MCF 10A (cell line): ENCODE measurements at regions not wholly inside any gene's neighbourhood (a gene's known extent, or its start where the extent isn't known, plus 50 kb on each side); places are given as distances from the start of the nearest gene placed in this dataset.

Experiments
- BruUV-seq: library from RNA; stranded (reverse); fragments of 400-500 nt; replicated peaks from 2 replicates; lab custom pipeline; 2021; lab: Mats Ljungman, UMichigan
- CTCF ChIA-PET: fragments of 300-600 bp; sonication (Branson Sonifier 250); formaldehyde crosslinking; extraction: SDS; loops from one replicate; lab custom pipeline; 2021; ENCODE audit warnings: antibody characterized with exemption, inconsistent platforms; lab: Yijun Ruan, JAX
- POLR2A ChIA-PET: fragments of 300-600, 350-650 bp; sonication (Branson Sonifier 250); formaldehyde crosslinking; extraction: SDS; loops from one replicate; lab custom pipeline; 2020; ENCODE audit warnings: antibody characterized with exemption, inconsistent platforms; lab: Yijun Ruan, JAX
- DNase-seq: peaks from one replicate; pipeline ENCODE4 v3.0.0-alpha.2; 2018; ENCODE audit not compliant: unreplicated experiment
- H3K27ac Mint-ChIP-seq: one replicate; pipeline ENCODE4 v1.8.0; 2022; ENCODE audit warnings: mild to moderate bottlenecking, low read depth, mixed read lengths; ENCODE audit not compliant: unreplicated experiment
- H3K27me3 Mint-ChIP-seq: one replicate; pipeline ENCODE4 v1.8.0; 2022; ENCODE audit warnings: mixed read lengths; ENCODE audit not compliant: insufficient read depth, unreplicated experiment
- H3K36me3 Mint-ChIP-seq: one replicate; pipeline ENCODE4 v1.8.0; 2022; ENCODE audit warnings: mild to moderate bottlenecking, moderate library complexity, mixed read lengths; ENCODE audit not compliant: insufficient read depth, unreplicated experiment
- H3K4me1 Mint-ChIP-seq: one replicate; pipeline ENCODE4 v1.8.0; 2022; ENCODE audit warnings: mixed read lengths; ENCODE audit not compliant: insufficient read depth, unreplicated experiment
- H3K4me3 Mint-ChIP-seq: one replicate; pipeline ENCODE4 v1.8.0; 2022; ENCODE audit warnings: mild to moderate bottlenecking, moderate library complexity, mixed read lengths; ENCODE audit not compliant: unreplicated experiment
- H3K9me3 Mint-ChIP-seq: one replicate; pipeline ENCODE4 v1.8.0; 2022; ENCODE audit warnings: mixed read lengths; ENCODE audit not compliant: unreplicated experiment
- CTCF ChIP-seq: fragments of 200-600 bp; IDR thresholded peaks from one replicate; pipeline ENCODE4 v1.8.0; 2022; ENCODE audit warnings: antibody characterized with exemption, mild to moderate bottlenecking; ENCODE audit not compliant: unreplicated experiment
- intact Hi-C: fragments of 100-400 bp; cut with micrococcal nuclease; formaldehyde crosslinking; loops from 2 replicates; pipeline ENCODE4 v1.14.1; 2022

DNA sequence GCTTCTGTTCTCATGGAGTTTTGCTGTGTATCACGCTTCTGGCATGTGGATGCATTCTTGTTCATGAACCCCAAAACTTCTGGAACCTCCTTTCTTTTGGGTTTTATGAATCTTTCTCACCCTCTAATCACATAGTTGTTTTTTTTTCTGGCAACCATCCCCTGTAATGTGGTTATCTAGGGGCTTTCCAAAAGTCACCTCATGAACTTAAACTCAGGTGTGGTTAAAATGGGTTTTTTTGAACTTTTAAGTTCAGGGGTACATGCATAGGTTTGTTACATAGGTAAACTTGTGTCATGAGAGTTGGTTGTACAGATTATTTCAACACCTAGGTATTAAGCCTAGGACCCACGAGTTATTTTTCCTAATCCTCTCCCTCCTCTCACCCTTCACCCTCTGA, 1099.4 kb upstream of the SLIT2 start:
- Mint-ChIP-seq H3K4me3 (no peak overlapping the region), H3K9me3 (peaks cover 8% of the 10 kb centered on the region), H3K4me1 (no peaks in the 10 kb centered on the region), H3K27ac (no peak overlapping the region), H3K36me3 (peaks cover 6% of the 10 kb centered on the region), H3K27me3 (no peaks in the 10 kb centered on the region)
- DNase-seq = no peak
- ChIA-PET POLR2A (no interaction called here), CTCF (no interaction called here)
- no TSS peak for BruUV-seq
- no peak for TF ChIP-seq CTCF
- intact Hi-C loops = no loop called here

DNA sequence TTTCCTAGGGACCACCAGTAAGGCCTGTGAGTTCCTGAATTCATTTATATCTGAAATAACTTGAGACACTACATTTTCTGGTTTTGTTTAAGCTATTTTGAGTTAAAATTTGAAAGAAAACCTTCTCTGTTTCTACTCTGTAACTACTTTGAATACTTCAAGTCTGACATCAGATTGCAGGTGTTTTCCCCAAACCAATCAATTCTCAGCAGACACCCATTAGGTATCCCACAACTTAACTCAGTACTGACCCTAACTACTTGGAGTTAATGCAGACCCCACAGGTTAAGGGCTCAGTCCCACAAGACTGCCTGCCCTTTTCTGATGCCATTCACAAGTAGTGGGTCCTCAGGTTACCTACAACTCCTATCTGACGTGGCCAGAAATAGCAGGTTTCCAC, 1100.0 kb upstream of the SLIT2 start:
- CTCF ChIA-PET = no interaction called here
- no TSS peak for BruUV-seq
- POLR2A ChIA-PET = no interaction called here
- H3K4me1 Mint-ChIP-seq = no peaks in the 10 kb centered on the region
- H3K36me3 Mint-ChIP-seq = peaks cover 6% of the 10 kb centered on the region
- no peak overlapping the region for H3K4me3 Mint-ChIP-seq
- no peak for TF ChIP-seq CTCF
- no peaks in the 10 kb centered on the region for H3K27me3 Mint-ChIP-seq
- no peak for DNase-seq
- H3K27ac Mint-ChIP-seq = no peak overlapping the region
- intact Hi-C loops = no loop called here
- peaks cover 8% of the 10 kb centered on the region for H3K9me3 Mint-ChIP-seq

- Mint-ChIP-seq H3K36me3 (no peaks in the 10 kb centered on the region), H3K4me3 (no peak overlapping the region), H3K27me3 (no peaks in the 10 kb centered on the region), H3K27ac (no peak overlapping the region), H3K4me1 (no peaks in the 10 kb centered on the region), H3K9me3 (no peaks in the 10 kb centered on the region)
- intact Hi-C loops = no loop called here
- no TSS peak for BruUV-seq
- ChIA-PET CTCF (no interaction called here), POLR2A (no interaction called here)
- no peak for DNase-seq
- TF ChIP-seq CTCF = no peak
Measured at GRCh38 chr4:19146038-19146437, 1105.7 kb upstream of the SLIT2 start.

DNA sequence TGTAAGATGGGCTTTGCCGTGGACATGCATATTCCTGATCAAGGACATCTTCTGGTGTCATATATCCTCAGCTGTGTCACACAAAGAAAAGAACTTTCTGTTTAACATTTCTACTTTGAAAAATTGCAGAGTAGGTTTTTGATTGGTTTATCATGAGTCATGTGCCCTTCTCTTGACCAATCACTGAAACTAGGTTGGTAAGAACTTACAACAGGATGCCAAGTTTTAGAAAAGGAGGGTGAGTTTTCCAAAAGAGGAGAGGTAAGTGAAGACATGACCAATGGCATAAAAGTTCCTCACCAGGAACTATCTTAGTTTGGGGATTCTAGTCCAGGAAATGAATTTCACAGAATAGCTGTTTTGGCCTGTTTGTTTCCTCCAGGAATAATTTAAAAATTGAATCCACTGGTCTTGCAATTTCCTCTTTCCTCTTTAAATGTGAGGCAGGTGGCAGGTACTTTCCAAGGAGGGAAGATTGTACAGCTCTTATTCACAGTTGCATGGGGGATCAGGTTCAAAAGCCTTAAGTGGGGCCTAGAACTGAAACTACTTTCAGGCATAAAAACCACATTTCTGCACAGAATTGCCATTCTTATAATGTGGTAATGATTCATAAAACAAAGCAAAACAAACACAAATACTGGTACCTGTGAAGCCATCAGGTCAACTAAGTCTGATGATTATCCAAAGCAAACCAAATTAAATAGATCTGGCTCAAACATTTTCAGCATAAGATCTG, 1114.5 kb upstream of the LCORL start:
- Mint-ChIP-seq H3K4me3 (no peak overlapping the region), H3K27ac (no peak overlapping the region), H3K36me3 (no peaks in the 10 kb centered on the region), H3K27me3 (no peaks in the 10 kb centered on the region), H3K9me3 (no peaks in the 10 kb centered on the region), H3K4me1 (no peaks in the 10 kb centered on the region)
- intact Hi-C loops = no loop called here
- TF ChIP-seq CTCF = no peak
- no TSS peak for BruUV-seq
- ChIA-PET POLR2A (no interaction called here), CTCF (interaction anchor here (0.6 kb wide), 1 partner anchor 1199 kb away, joined by 4 read pairs; no protein-coding TSS in a partner anchor)
- DNase-seq = no peak
